ENCODE measurements at regions not wholly inside any gene's neighbourhood (a gene's known extent, or its start where the extent isn't known, plus 50 kb on each side); places are given as distances from the start of the nearest gene placed in this dataset.

- TF ChIP-seq, protein P1, sequence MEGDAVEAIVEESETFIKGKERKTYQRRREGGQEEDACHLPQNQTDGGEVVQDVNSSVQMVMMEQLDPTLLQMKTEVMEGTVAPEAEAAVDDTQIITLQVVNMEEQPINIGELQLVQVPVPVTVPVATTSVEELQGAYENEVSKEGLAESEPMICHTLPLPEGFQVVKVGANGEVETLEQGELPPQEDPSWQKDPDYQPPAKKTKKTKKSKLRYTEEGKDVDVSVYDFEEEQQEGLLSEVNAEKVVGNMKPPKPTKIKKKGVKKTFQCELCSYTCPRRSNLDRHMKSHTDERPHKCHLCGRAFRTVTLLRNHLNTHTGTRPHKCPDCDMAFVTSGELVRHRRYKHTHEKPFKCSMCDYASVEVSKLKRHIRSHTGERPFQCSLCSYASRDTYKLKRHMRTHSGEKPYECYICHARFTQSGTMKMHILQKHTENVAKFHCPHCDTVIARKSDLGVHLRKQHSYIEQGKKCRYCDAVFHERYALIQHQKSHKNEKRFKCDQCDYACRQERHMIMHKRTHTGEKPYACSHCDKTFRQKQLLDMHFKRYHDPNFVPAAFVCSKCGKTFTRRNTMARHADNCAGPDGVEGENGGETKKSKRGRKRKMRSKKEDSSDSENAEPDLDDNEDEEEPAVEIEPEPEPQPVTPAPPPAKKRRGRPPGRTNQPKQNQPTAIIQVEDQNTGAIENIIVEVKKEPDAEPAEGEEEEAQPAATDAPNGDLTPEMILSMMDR (IDR thresholded peaks at IDR 0.05; ENCODE audit: insufficient read depth, low read depth, low read length): no peak
- TF ChIP-seq EZH2 (IDR thresholded peaks at IDR 0.05; ENCODE audit: insufficient read depth, low read length): no peak
Observed at GRCh38 chr2:212596276-212596675, 57.7 kb upstream of the ERBB4 start.
